IgD-negative memory B cell (primary cell): ENCODE measurements at regions not wholly inside any gene's neighbourhood (a gene's known extent, or its start where the extent isn't known, plus 50 kb on each side); places are given as distances from the start of the nearest gene placed in this dataset.
A peak's percentile ranks its signal among the peaks of the same experiment; 100 is the strongest.
"Not testable (repeated sequence)": the region's sequence is repeated elsewhere in the genome, so short reads cannot be mapped to it uniquely, and the experiment has no call there.

Experiments
- H3K27ac Mint-ChIP-seq, 3 donors: one replicate each; pipeline ENCODE4 v1.8.0; 2020 to 2022; ENCODE audit warnings: mild to moderate bottlenecking in 3 of 3, mixed read lengths in 3 of 3, moderate library complexity in 1 of 3
- H3K27me3 Mint-ChIP-seq: one replicate; pipeline ENCODE4 v1.8.0; 2021; ENCODE audit warnings: mixed read lengths
- H3K36me3 Mint-ChIP-seq: one replicate; pipeline ENCODE4 v1.8.0; 2020; ENCODE audit warnings: mild to moderate bottlenecking, mixed read lengths
- H3K4me1 Mint-ChIP-seq, 3 donors: one replicate each; pipeline ENCODE4 v1.8.0; 2020 to 2022; ENCODE audit warnings: mixed read lengths in 3 of 3, mild to moderate bottlenecking in 1 of 3
- H3K4me3 Mint-ChIP-seq, 4 donors: one replicate each; pipeline ENCODE4 v1.8.0; 2020 to 2022; ENCODE audit warnings: mild to moderate bottlenecking in 4 of 4, mixed read lengths in 4 of 4, moderate library complexity in 3 of 4
- H3K9me3 Mint-ChIP-seq, 3 donors: one replicate each; pipeline ENCODE4 v1.8.0; 2020 to 2021; ENCODE audit warnings: mixed read lengths in 3 of 3, mild to moderate bottlenecking in 1 of 3

GRCh38 chr6:140462453-140463311 is 1088.2 kb upstream of the CITED2 start:
- peaks cover 0 to 8% (median 3%) of the 10 kb centered on the region in 3 donors for H3K9me3 Mint-ChIP-seq
- no peaks in the 10 kb centered on the region for H3K36me3 Mint-ChIP-seq
- H3K27ac Mint-ChIP-seq, result no peak overlapping the region
- no peak overlapping the region for H3K4me3 Mint-ChIP-seq
- H3K4me1 Mint-ChIP-seq, result no peaks in the 10 kb centered on the region
- H3K27me3 Mint-ChIP-seq, result no peaks in the 10 kb centered on the region

- Mint-ChIP-seq H3K27me3 (no peaks in the 10 kb centered on the region), H3K9me3 (peaks cover 0 to 8% (median 3%) of the 10 kb centered on the region in 3 donors), H3K36me3 (no peaks in the 10 kb centered on the region), H3K4me1 (no peaks in the 10 kb centered on the region), H3K27ac (no peak overlapping the region), H3K4me3 (no peak overlapping the region)
These were observed 1087.6 kb upstream of the CITED2 start for GRCh38 chr6:140462076-140462452.

- no peak overlapping the region for H3K27ac Mint-ChIP-seq
- H3K36me3 Mint-ChIP-seq, result no peaks in the 10 kb centered on the region
- H3K4me1 Mint-ChIP-seq, result no peaks in the 10 kb centered on the region
- peaks cover 0 to 5% (median 3%) of the 10 kb centered on the region in 3 donors for H3K9me3 Mint-ChIP-seq
- no peaks in the 10 kb centered on the region for H3K27me3 Mint-ChIP-seq
- H3K4me3 Mint-ChIP-seq, result no peak overlapping the region
These were observed 1085.8 kb upstream of the CITED2 start for GRCh38 chr6:140460267-140460666.

GRCh38 chr6:140459209-140459608 is 1084.8 kb upstream of the CITED2 start:
- Mint-ChIP-seq H3K4me1 (no peaks in the 10 kb centered on the region), H3K27ac (no peak overlapping the region), H3K9me3 (peaks cover 0 to 5% (median 3%) of the 10 kb centered on the region in 3 donors), H3K4me3 (no peak overlapping the region), H3K27me3 (no peaks in the 10 kb centered on the region), H3K36me3 (no peaks in the 10 kb centered on the region)

GRCh38 chr6:140446241-140446640 is 1071.8 kb upstream of the CITED2 start:
- H3K36me3 Mint-ChIP-seq, result no peaks in the 10 kb centered on the region
- H3K27me3 Mint-ChIP-seq, result no peaks in the 10 kb centered on the region
- no peak overlapping the region for H3K27ac Mint-ChIP-seq
- no peaks in the 10 kb centered on the region for H3K9me3 Mint-ChIP-seq
- H3K4me1 Mint-ChIP-seq, result no peaks in the 10 kb centered on the region
- H3K4me3 Mint-ChIP-seq, result no peak overlapping the region

- no peak overlapping the region for H3K27ac Mint-ChIP-seq
- H3K4me1 Mint-ChIP-seq, result no peaks in the 10 kb centered on the region
- no peaks in the 10 kb centered on the region for H3K36me3 Mint-ChIP-seq
- H3K27me3 Mint-ChIP-seq, result no peaks in the 10 kb centered on the region
- no peak overlapping the region for H3K4me3 Mint-ChIP-seq
- no peaks in the 10 kb centered on the region for H3K9me3 Mint-ChIP-seq
These were observed 1071.1 kb upstream of the CITED2 start for GRCh38 chr6:140445474-140446004.

GRCh38 chr6:140443112-140443511 is 1068.7 kb upstream of the CITED2 start:
- not testable (repeated sequence) for H3K27ac Mint-ChIP-seq, H3K36me3 Mint-ChIP-seq, H3K27me3 Mint-ChIP-seq, H3K9me3 Mint-ChIP-seq, H3K4me1 Mint-ChIP-seq, H3K4me3 Mint-ChIP-seq

GRCh38 chr6:140441256-140441655 is 1066.8 kb upstream of the CITED2 start:
- H3K4me3 Mint-ChIP-seq, result no peak overlapping the region
- H3K4me1 Mint-ChIP-seq, result no peaks in the 10 kb centered on the region
- H3K9me3 Mint-ChIP-seq, result no peaks in the 10 kb centered on the region
- H3K27ac Mint-ChIP-seq, result no peak overlapping the region
- no peaks in the 10 kb centered on the region for H3K27me3 Mint-ChIP-seq
- H3K36me3 Mint-ChIP-seq, result no peaks in the 10 kb centered on the region

GRCh38 chr6:140440223-140440835 is 1065.9 kb upstream of the CITED2 start:
- no peaks in the 10 kb centered on the region for H3K36me3 Mint-ChIP-seq
- H3K27me3 Mint-ChIP-seq, result no peaks in the 10 kb centered on the region
- no peaks in the 10 kb centered on the region for H3K4me1 Mint-ChIP-seq
- no peak overlapping the region for H3K27ac Mint-ChIP-seq
- H3K4me3 Mint-ChIP-seq, result no peak overlapping the region
- H3K9me3 Mint-ChIP-seq, result no peaks in the 10 kb centered on the region

GRCh38 chr6:140438346-140438735 is 1063.9 kb upstream of the CITED2 start:
- H3K27me3 Mint-ChIP-seq, result no peaks in the 10 kb centered on the region
- H3K36me3 Mint-ChIP-seq, result peaks cover 2% of the 10 kb centered on the region

GRCh38 chr6:140437619-140438345 is 1063.3 kb upstream of the CITED2 start:
- H3K4me3 Mint-ChIP-seq, result no peak overlapping the region
- peaks cover 2% of the 10 kb centered on the region for H3K36me3 Mint-ChIP-seq

More at GRCh38 chr6:140438346-140438735, 1063.9 kb upstream of the CITED2 start:
- Mint-ChIP-seq H3K4me1 (no peaks in the 10 kb centered on the region), H3K9me3 (peaks cover 0 to 3% (median 3%) of the 10 kb centered on the region in 3 donors), H3K4me3 (no peak overlapping the region), H3K27ac (no peak overlapping the region)

GRCh38 chr6:140436023-140436811 is 1061.8 kb upstream of the CITED2 start:
- H3K27me3 Mint-ChIP-seq, result no peaks in the 10 kb centered on the region
- no peak overlapping the region for H3K4me3 Mint-ChIP-seq
- H3K27ac Mint-ChIP-seq, result no peak overlapping the region
- peaks cover 2% of the 10 kb centered on the region for H3K36me3 Mint-ChIP-seq
- peaks cover 1 to 7% (median 4%) of the 10 kb centered on the region in 3 donors for H3K9me3 Mint-ChIP-seq
- no peaks in the 10 kb centered on the region for H3K4me1 Mint-ChIP-seq

More at GRCh38 chr6:140437619-140438345, 1063.3 kb upstream of the CITED2 start:
- Mint-ChIP-seq H3K27ac (no peak overlapping the region), H3K4me1 (no peaks in the 10 kb centered on the region), H3K27me3 (no peaks in the 10 kb centered on the region), H3K9me3 (peaks cover 1 to 7% (median 4%) of the 10 kb centered on the region in 3 donors)

GRCh38 chr6:140434761-140435160 is 1060.3 kb upstream of the CITED2 start:
- H3K4me1 Mint-ChIP-seq, result no peaks in the 10 kb centered on the region
- H3K9me3 Mint-ChIP-seq, result peaks cover 1 to 7% (median 4%) of the 10 kb centered on the region in 3 donors
- no peaks in the 10 kb centered on the region for H3K27me3 Mint-ChIP-seq
- no peak overlapping the region for H3K27ac Mint-ChIP-seq
- no peak overlapping the region for H3K4me3 Mint-ChIP-seq
- H3K36me3 Mint-ChIP-seq, result peaks cover 2% of the 10 kb centered on the region

GRCh38 chr6:140433072-140433471 is 1058.6 kb upstream of the CITED2 start:
- no peaks in the 10 kb centered on the region for H3K27me3 Mint-ChIP-seq
- H3K4me1 Mint-ChIP-seq, result no peaks in the 10 kb centered on the region
- peaks cover 2% of the 10 kb centered on the region for H3K36me3 Mint-ChIP-seq
- peak overlapping the region in 1 of 4 donors; percentile 39 for H3K4me3 Mint-ChIP-seq
- H3K9me3 Mint-ChIP-seq, result peaks cover 1 to 7% (median 4%) of the 10 kb centered on the region in 3 donors
- no peak overlapping the region for H3K27ac Mint-ChIP-seq
